Spleen (tissue), 11 donors: ENCODE measurements at regions not wholly inside any gene's neighbourhood (a gene's known extent, or its start where the extent isn't known, plus 50 kb on each side); places are given as distances from the start of the nearest gene placed in this dataset.
"Not testable (repeated sequence)": the region's sequence is repeated elsewhere in the genome, so short reads cannot be mapped to it uniquely, and the experiment has no call there.

Source experiments
- DNase-seq: peaks from one replicate; pipeline ENCODE4 v3.0.0-alpha.2; 2020
- H3K27ac ChIP-seq, 8 donors: fragments of 200-600 bp; sonication (generic) in 7 of 8; 1 replicate in 4 of 8; 2 replicates in 4 of 8; pipeline versions ENCODE4 v1.5.0 to v1.8.0; 2016 to 2021; ENCODE audit warnings: inconsistent platforms in 4 of 8, mild to moderate bottlenecking in 4 of 8, moderate library complexity in 1 of 8
- H3K27me3 ChIP-seq, 7 donors: fragments of 200-600 bp; sonication (generic) in 6 of 7; replicated peaks in 1 of 7; 1 replicate in 4 of 7; 2 replicates in 3 of 7; pipeline versions ENCODE4 v1.5.0 to v1.8.0; 2016 to 2021; ENCODE audit warnings: inconsistent platforms in 3 of 7, mild to moderate bottlenecking in 1 of 7
- H3K36me3 ChIP-seq, 6 donors: fragments of 200-600 bp; sonication (generic) in 5 of 6; 1 replicate in 4 of 6; 2 replicates in 2 of 6; pipeline versions ENCODE4 v1.5.0 to v1.8.0; 2016 to 2021; ENCODE audit warnings: inconsistent platforms in 2 of 6
- H3K4me1 ChIP-seq, 6 donors: fragments of 200-600 bp; sonication (generic) in 5 of 6; 1 replicate in 3 of 6; 2 replicates in 3 of 6; pipeline versions ENCODE4 v1.5.0 to v1.8.0; 2016 to 2021; ENCODE audit warnings: inconsistent platforms in 3 of 6
- H3K4me3 ChIP-seq, 8 donors: fragments of 200-600 bp; sonication (generic) in 7 of 8; 1 replicate in 4 of 8; 2 replicates in 4 of 8; pipeline versions ENCODE4 v1.5.0 to v1.8.0; 2016 to 2021; ENCODE audit warnings: inconsistent platforms in 4 of 8, mild to moderate bottlenecking in 4 of 8, moderate library complexity in 2 of 8
- H3K9me3 ChIP-seq, 8 donors: fragments of 200-600 bp; sonication (generic) in 7 of 8; 1 replicate in 4 of 8; 2 replicates in 4 of 8; pipeline versions ENCODE4 v1.5.0 to v1.8.0; 2016 to 2021; ENCODE audit warnings: inconsistent platforms in 4 of 8
- POLR2A ChIP-seq, 3 donors: fragments of 450-650 bp; IDR thresholded peaks; one replicate each; pipeline ENCODE4 v1.5.1; 2017; ENCODE audit warnings: antibody characterized with exemption in 3 of 3, mild to moderate bottlenecking in 1 of 3
- POLR2AphosphoS5 ChIP-seq, 3 donors: sonication (generic); formaldehyde crosslinking; IDR thresholded peaks; one replicate each; pipeline ENCODE4 v1.5.1; 2017; ENCODE audit warnings: antibody characterized with exemption in 3 of 3
- WGBS, 5 donors: extraction: QIAGEN DNeasy Blood & Tissue Kit in 3 of 5; methylation state at CpG; one replicate each; pipeline versions ENCODE4 v1.1.5 to v1.1.7; 2013 to 2018; 5-methylcytosine and 5-hydroxymethylcytosine counted together
- intact Hi-C: fragments of 100-400 bp; cut with DNase I; formaldehyde crosslinking; loops from one replicate; pipeline ENCODE4 v1.15.0; 2023; ENCODE audit warnings: low total_unique reads
- TF ChIP-seq, protein P1 (sequence below), 11 experiments: fragments of 200-600 bp in 7 of 11; fragments of 450-650 bp in 4 of 11; sonication (generic) in 4 of 11; IDR thresholded peaks in 8 of 11; conservative IDR thresholded peaks in 3 of 11; 1 replicate in 7 of 11; 2 replicates in 4 of 11; pipeline versions ENCODE4 v1.4.0 to v1.8.0; 2016 to 2021; ENCODE audit warnings: antibody characterized with exemption in 11 of 11, inconsistent platforms in 4 of 11, mild to moderate bottlenecking in 1 of 11
- donor health status: healthy with polysubstance abuse.
- donor health status: DM: no; HTN: no; CAD: no; lungs with moderate emphysema.
- donor health status: DM: no; HTN: no; CAD: no.
- donor health status: Bipolar disorder and iron deficiency.
- donor health status: healthy.
- donor health status: DM: no; HTN: no; CAD: no.
- donor health status: DM: yes; HTN: yes; CAD: no.

DNA sequence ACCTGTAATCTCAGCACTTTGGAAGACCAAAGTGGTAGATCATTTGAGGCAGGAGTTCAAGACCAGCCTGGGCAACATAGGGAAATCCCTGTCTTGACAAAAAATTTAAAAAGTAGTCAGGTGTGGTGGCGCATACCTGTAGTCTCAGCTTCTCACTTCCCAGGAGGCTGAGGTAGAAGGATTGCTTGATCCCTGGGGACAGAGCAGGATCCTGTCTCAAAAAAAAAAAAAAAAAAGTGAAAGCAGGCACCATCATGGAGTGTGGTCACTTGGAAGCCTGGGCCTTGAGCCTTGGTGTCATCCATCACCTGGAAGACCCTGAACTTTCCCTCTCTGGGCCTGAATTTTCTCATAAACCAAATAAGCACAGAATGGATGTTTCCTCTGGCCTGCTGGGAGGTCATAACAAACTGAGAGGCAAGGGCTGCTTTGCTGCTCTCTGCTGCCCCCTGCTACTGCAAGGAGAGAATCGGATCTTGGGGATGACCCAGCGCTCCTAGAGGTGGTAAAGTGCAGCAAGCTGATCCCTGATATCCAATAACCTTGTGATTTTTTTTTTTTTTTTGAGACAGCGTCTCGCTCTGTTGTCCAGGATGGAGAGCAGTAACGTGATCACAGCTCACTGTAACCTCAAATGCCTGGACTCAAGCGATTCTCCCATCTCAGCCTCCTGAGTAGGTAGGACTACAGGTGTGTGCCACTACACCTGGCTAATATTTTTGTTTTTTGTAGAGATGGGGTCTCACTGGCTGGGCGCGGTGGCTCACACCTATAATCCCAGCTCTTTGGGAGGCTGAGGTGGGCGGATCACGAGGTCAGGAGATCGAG lies 75.9 kb upstream of the RNU2-1 start:
- DNase-seq: peak; percentile 24
- 10 to 35% (median 31%) methylated on average over 7 to 12 of the region's 12 CpGs for WGBS, 5 donors
- Histone ChIP-seq H3K9me3 (no peaks in the 10 kb centered on the region), H3K4me1 (no peaks in the 10 kb centered on the region), H3K36me3 (no peaks in the 10 kb centered on the region), H3K27me3 (no peaks in the 10 kb centered on the region), H3K4me3 (no peak overlapping the region), H3K27ac (no peak overlapping the region)
- intact Hi-C loops: no loop called here
- TF ChIP-seq, protein P1, sequence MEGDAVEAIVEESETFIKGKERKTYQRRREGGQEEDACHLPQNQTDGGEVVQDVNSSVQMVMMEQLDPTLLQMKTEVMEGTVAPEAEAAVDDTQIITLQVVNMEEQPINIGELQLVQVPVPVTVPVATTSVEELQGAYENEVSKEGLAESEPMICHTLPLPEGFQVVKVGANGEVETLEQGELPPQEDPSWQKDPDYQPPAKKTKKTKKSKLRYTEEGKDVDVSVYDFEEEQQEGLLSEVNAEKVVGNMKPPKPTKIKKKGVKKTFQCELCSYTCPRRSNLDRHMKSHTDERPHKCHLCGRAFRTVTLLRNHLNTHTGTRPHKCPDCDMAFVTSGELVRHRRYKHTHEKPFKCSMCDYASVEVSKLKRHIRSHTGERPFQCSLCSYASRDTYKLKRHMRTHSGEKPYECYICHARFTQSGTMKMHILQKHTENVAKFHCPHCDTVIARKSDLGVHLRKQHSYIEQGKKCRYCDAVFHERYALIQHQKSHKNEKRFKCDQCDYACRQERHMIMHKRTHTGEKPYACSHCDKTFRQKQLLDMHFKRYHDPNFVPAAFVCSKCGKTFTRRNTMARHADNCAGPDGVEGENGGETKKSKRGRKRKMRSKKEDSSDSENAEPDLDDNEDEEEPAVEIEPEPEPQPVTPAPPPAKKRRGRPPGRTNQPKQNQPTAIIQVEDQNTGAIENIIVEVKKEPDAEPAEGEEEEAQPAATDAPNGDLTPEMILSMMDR (IDR thresholded peaks at IDR 0.05 in 8 of 11, conservative IDR thresholded peaks at IDR 0.05 in 3 of 11): no peak
- TF ChIP-seq POLR2A (IDR thresholded peaks at IDR 0.05): no peak
- TF ChIP-seq POLR2AphosphoS5 (IDR thresholded peaks at IDR 0.05): no peak

DNA sequence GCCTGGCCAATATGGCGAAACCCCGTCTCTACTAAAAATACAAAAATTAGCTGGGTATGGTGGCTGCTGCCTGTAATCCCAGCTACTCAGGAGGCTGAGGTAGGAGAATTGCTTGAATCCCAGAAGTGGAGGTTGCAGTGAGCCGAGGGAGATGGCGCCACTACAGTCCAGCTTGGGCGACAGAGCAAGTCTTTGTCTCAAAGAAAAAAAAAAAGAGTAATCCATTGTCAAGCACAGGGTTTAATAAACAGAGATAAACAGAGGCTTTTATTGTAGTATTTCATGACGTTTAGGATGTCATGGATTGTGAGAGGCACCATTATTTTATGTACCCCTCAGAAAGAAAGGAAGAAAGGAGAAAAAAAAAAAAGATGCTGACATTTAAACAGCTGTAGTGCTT lies 75.2 kb upstream of the RNU2-1 start:
- intact Hi-C loops: no loop called here
- no peak for DNase-seq
- WGBS, 5 donors: 81 to 89% (median 85%) methylated on average over 6 of the region's 6 CpGs
- Histone ChIP-seq H3K4me3 (no peak overlapping the region), H3K27me3 (no peaks in the 10 kb centered on the region), H3K36me3 (no peaks in the 10 kb centered on the region), H3K27ac (no peak overlapping the region), H3K4me1 (no peaks in the 10 kb centered on the region), H3K9me3 (no peaks in the 10 kb centered on the region)
- TF ChIP-seq POLR2A (IDR thresholded peaks at IDR 0.05): no peak
- no peak for TF ChIP-seq POLR2AphosphoS5 (IDR thresholded peaks at IDR 0.05)
- TF ChIP-seq, protein P1 (IDR thresholded peaks at IDR 0.05 in 8 of 11, conservative IDR thresholded peaks at IDR 0.05 in 3 of 11): no peak

GRCh38 chr17:43304792-43305191 lies 71.0 kb upstream of the RNU2-1 start:
- DNase-seq: peak; percentile 23
- H3K9me3 ChIP-seq, H3K27ac ChIP-seq, intact Hi-C loops, H3K4me3 ChIP-seq, H3K4me1 ChIP-seq, H3K27me3 ChIP-seq, H3K36me3 ChIP-seq: not testable (repeated sequence)
- WGBS, 5 donors: 80 to 98% (median 95%) methylated on average over 1 to 13 of the region's 23 CpGs; no CpG with 5 or more reads in 1 of the 5 donors

DNA sequence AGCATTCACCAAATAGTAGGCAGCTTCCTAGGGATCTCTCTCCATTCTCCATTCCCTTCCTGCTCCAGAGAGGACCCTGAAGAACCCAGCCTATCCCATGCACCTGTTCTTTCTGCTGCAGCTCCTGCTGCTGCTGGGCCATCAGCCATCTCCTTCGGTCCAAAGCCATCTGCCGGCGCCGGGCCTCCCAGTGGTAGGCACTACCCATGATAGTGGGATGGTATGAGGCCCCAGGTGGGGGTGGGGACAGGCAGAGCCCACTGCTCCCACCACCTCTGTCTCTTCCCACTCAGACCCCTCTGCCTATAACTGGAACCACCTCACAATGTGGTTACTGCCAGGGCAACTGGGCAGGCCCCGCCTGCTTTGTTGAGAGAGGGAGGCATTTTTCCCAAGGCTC lies 69.3 kb upstream of the RNU2-1 start:
- H3K36me3 ChIP-seq, H3K9me3 ChIP-seq, intact Hi-C loops, H3K27ac ChIP-seq, H3K4me1 ChIP-seq, DNase-seq, H3K4me3 ChIP-seq, H3K27me3 ChIP-seq: not testable (repeated sequence)
- WGBS, 5 donors: no CpG with 5 or more reads among the region's 5 CpGs

DNA sequence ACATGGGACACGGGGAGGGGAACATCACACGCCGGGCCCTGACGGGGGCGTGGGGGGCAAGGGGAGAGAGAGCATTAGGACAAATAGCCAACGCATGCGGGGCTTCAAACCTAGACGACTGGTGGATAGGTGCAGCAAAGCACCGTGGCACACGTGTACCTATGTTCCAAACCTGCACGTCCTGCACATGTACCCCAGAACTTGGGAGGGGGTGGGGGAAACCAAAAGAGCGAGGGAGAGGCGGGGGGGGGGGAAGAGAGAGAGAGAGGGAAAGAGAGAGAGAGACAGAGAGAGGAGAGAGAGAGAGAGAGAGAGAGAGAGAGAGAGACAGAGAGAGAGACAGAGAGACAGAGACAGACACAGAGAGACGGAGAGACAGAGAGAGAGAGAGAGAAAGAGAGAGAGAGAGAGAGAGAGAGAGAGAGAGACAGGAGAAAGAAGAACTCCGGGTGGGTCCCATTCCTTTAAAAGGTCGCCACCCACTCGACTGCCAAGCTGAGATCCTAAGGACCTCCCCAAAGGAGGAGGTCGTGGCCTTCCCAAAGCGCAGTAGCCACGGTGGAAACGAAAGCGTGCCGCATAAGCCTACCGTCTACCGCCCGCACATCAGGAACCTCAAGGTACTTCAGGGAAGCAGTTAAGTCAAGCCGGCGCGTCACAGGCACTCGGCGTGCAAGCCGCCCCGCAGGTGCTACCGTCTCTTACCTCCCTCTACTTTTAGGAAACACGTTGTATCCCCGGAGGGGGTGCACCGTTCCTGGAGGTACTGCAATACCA lies 65.7 kb upstream of the RNU2-1 start:
- H3K4me1 ChIP-seq, H3K36me3 ChIP-seq, H3K27ac ChIP-seq, H3K4me3 ChIP-seq, H3K27me3 ChIP-seq, H3K9me3 ChIP-seq, DNase-seq, intact Hi-C loops: not testable (repeated sequence)
- no CpG with 5 or more reads among the region's 37 CpGs for WGBS, 5 donors

GRCh38 chr17:43289670-43290069 lies 55.9 kb upstream of the RNU2-1 start:
- H3K27ac ChIP-seq, H3K4me3 ChIP-seq, H3K4me1 ChIP-seq, H3K27me3 ChIP-seq, DNase-seq, H3K36me3 ChIP-seq, H3K9me3 ChIP-seq, intact Hi-C loops: not testable (repeated sequence)
- WGBS, 5 donors: no CpG with 5 or more reads among the region's 11 CpGs

GRCh38 chr17:43283606-43284005 lies 49.8 kb upstream of the RNU2-1 start:
- H3K9me3 ChIP-seq, intact Hi-C loops, H3K36me3 ChIP-seq, H3K4me3 ChIP-seq, H3K27ac ChIP-seq, H3K27me3 ChIP-seq, H3K4me1 ChIP-seq, DNase-seq: not testable (repeated sequence)
- whole genome bisulfite sequencing, 5 donors: 0% methylated on average over 2 of the region's 15 CpGs; no CpG with 5 or more reads in 4 of the 5 donors
